ENCODE measurements at regions not wholly inside any gene's neighbourhood (a gene's known extent, or its start where the extent isn't known, plus 50 kb on each side); places are given as distances from the start of the nearest gene placed in this dataset.
A peak's percentile ranks its signal among the peaks of the same experiment; 100 is the strongest.

GRCh38 chr19:29325241-29325975 is 112.5 kb upstream of the UQCRFS1 start:
- H3K4me1 Mint-ChIP-seq = peaks cover 6% of the 10 kb centered on the region
- no peak overlapping the region for H3K4me3 Mint-ChIP-seq
- no peaks in the 10 kb centered on the region for H3K9me3 Mint-ChIP-seq
- no peak overlapping the region for H3K27ac Mint-ChIP-seq
- DNase-seq (ENCODE audit: low spot score in 2 of 2) = peak in 1 of 2 donors; percentile 17
- ATAC-seq = no peak
- no peaks in the 10 kb centered on the region for H3K36me3 Mint-ChIP-seq

- Mint-ChIP-seq H3K36me3 (no peaks in the 10 kb centered on the region), H3K27ac (no peak overlapping the region), H3K9me3 (no peaks in the 10 kb centered on the region), H3K4me1 (peaks cover 6% of the 10 kb centered on the region), H3K4me3 (no peak overlapping the region)
- DNase-seq (ENCODE audit: low spot score in 2 of 2) = no peak
- ATAC-seq = peak; percentile 64
Observed at GRCh38 chr19:29326351-29326750, 113.4 kb upstream of the UQCRFS1 start.

- Mint-ChIP-seq H3K4me1 (peaks cover 6% of the 10 kb centered on the region), H3K4me3 (no peak overlapping the region), H3K9me3 (no peaks in the 10 kb centered on the region), H3K36me3 (no peaks in the 10 kb centered on the region), H3K27ac (no peak overlapping the region)
- no peak for DNase-seq (ENCODE audit: low spot score in 2 of 2)
- no peak for ATAC-seq
Observed at GRCh38 chr19:29326849-29327840, 114.2 kb upstream of the UQCRFS1 start.

- Mint-ChIP-seq H3K9me3 (no peaks in the 10 kb centered on the region), H3K4me1 (peaks cover 6% of the 10 kb centered on the region), H3K27ac (no peak overlapping the region), H3K36me3 (no peaks in the 10 kb centered on the region), H3K4me3 (no peak overlapping the region)
- ATAC-seq = no peak
- no peak for DNase-seq (ENCODE audit: low spot score in 2 of 2)
Observed at GRCh38 chr19:29328586-29328985, 115.6 kb upstream of the UQCRFS1 start.

GRCh38 chr19:29329460-29330134 is 116.6 kb upstream of the UQCRFS1 start:
- DNase-seq (ENCODE audit: low spot score in 2 of 2) (no peak), ATAC-seq (no peak)
- Mint-ChIP-seq H3K9me3 (no peaks in the 10 kb centered on the region), H3K4me3 (no peak overlapping the region), H3K36me3 (no peaks in the 10 kb centered on the region), H3K27ac (no peak overlapping the region), H3K4me1 (peaks cover 6% of the 10 kb centered on the region)

- no peak overlapping the region for H3K27ac Mint-ChIP-seq
- H3K4me3 Mint-ChIP-seq = no peak overlapping the region
- H3K9me3 Mint-ChIP-seq = peaks cover 6% of the 10 kb centered on the region
- no peaks in the 10 kb centered on the region for H3K36me3 Mint-ChIP-seq
- H3K4me1 Mint-ChIP-seq = no peaks in the 10 kb centered on the region
- DNase-seq (ENCODE audit: low spot score in 2 of 2) = no peak
- no peak for ATAC-seq
Observed at GRCh38 chr19:29336425-29336824, 123.5 kb upstream of the UQCRFS1 start.

- no peak overlapping the region for H3K4me3 Mint-ChIP-seq
- no peaks in the 10 kb centered on the region for H3K4me1 Mint-ChIP-seq
- ATAC-seq (no peak), DNase-seq (ENCODE audit: low spot score in 2 of 2) (no peak)
- H3K36me3 Mint-ChIP-seq = no peaks in the 10 kb centered on the region
- peaks cover 11% of the 10 kb centered on the region for H3K9me3 Mint-ChIP-seq
- no peak overlapping the region for H3K27ac Mint-ChIP-seq
Observed at GRCh38 chr19:29337029-29337428, 124.1 kb upstream of the UQCRFS1 start.

GRCh38 chr19:29338480-29338879 is 125.5 kb upstream of the UQCRFS1 start:
- ATAC-seq (no peak), DNase-seq (ENCODE audit: low spot score in 2 of 2) (no peak)
- Mint-ChIP-seq H3K9me3 (peaks cover 17% of the 10 kb centered on the region), H3K4me1 (no peaks in the 10 kb centered on the region), H3K36me3 (no peaks in the 10 kb centered on the region), H3K4me3 (no peak overlapping the region), H3K27ac (no peak overlapping the region)

GRCh38 chr19:29342721-29343120 is 129.8 kb upstream of the UQCRFS1 start:
- Mint-ChIP-seq H3K4me3 (no peak overlapping the region), H3K9me3 (peaks cover 46% of the 10 kb centered on the region), H3K4me1 (no peaks in the 10 kb centered on the region), H3K36me3 (no peaks in the 10 kb centered on the region), H3K27ac (no peak overlapping the region)
- DNase-seq (ENCODE audit: low spot score in 2 of 2) (no peak), ATAC-seq (no peak)

- no peaks in the 10 kb centered on the region for H3K4me1 Mint-ChIP-seq
- no peaks in the 10 kb centered on the region for H3K9me3 Mint-ChIP-seq
- no peak overlapping the region for H3K27ac Mint-ChIP-seq
- no peaks in the 10 kb centered on the region for H3K36me3 Mint-ChIP-seq
- ATAC-seq = no peak
- H3K4me3 Mint-ChIP-seq = no peak overlapping the region
- no peak for DNase-seq (ENCODE audit: low spot score in 2 of 2)
Observed at GRCh38 chr19:29364224-29364726, 151.3 kb upstream of the UQCRFS1 start.

- ATAC-seq = no peak
- Mint-ChIP-seq H3K4me3 (no peak overlapping the region), H3K4me1 (no peaks in the 10 kb centered on the region), H3K27ac (no peak overlapping the region), H3K36me3 (no peaks in the 10 kb centered on the region), H3K9me3 (no peaks in the 10 kb centered on the region)
- DNase-seq (ENCODE audit: low spot score in 2 of 2) = no peak
Observed at GRCh38 chr19:29364999-29365398, 152.0 kb upstream of the UQCRFS1 start.

GRCh38 chr19:29365836-29366417 is 153.0 kb upstream of the UQCRFS1 start:
- H3K36me3 Mint-ChIP-seq = no peaks in the 10 kb centered on the region
- no peaks in the 10 kb centered on the region for H3K4me1 Mint-ChIP-seq
- no peaks in the 10 kb centered on the region for H3K9me3 Mint-ChIP-seq
- no peak overlapping the region for H3K27ac Mint-ChIP-seq
- ATAC-seq (no peak), DNase-seq (ENCODE audit: low spot score in 2 of 2) (no peak)
- H3K4me3 Mint-ChIP-seq = no peak overlapping the region

- Mint-ChIP-seq H3K27ac (no peak overlapping the region), H3K4me1 (no peaks in the 10 kb centered on the region), H3K4me3 (no peak overlapping the region), H3K36me3 (no peaks in the 10 kb centered on the region), H3K9me3 (no peaks in the 10 kb centered on the region)
- ATAC-seq (no peak), DNase-seq (ENCODE audit: low spot score in 2 of 2) (no peak)
Observed at GRCh38 chr19:29366757-29367156, 153.8 kb upstream of the UQCRFS1 start.

GRCh38 chr19:29367791-29368222 is 154.9 kb upstream of the UQCRFS1 start:
- Mint-ChIP-seq H3K27ac (no peak overlapping the region), H3K9me3 (no peaks in the 10 kb centered on the region)
- ATAC-seq = no peak

GRCh38 chr19:29370276-29370675 is 155.5 kb upstream of the VSTM2B start:
- no peaks in the 10 kb centered on the region for H3K4me1 Mint-ChIP-seq
- no peak for DNase-seq (ENCODE audit: low spot score in 2 of 2)
- no peak for ATAC-seq
- no peaks in the 10 kb centered on the region for H3K9me3 Mint-ChIP-seq
- no peak overlapping the region for H3K27ac Mint-ChIP-seq
- H3K36me3 Mint-ChIP-seq = no peaks in the 10 kb centered on the region
- no peak overlapping the region for H3K4me3 Mint-ChIP-seq

More at GRCh38 chr19:29367791-29368222, 154.9 kb upstream of the UQCRFS1 start:
- H3K4me1 Mint-ChIP-seq = no peaks in the 10 kb centered on the region
- no peaks in the 10 kb centered on the region for H3K36me3 Mint-ChIP-seq
- no peak overlapping the region for H3K4me3 Mint-ChIP-seq
- no peak for DNase-seq (ENCODE audit: low spot score in 2 of 2)
